GM21367 (cell line): ENCODE measurements at regions not wholly inside any gene's neighbourhood (a gene's known extent, or its start where the extent isn't known, plus 50 kb on each side); places are given as distances from the start of the nearest gene placed in this dataset.

Experiments used
- ATAC-seq: cut with Tn5 transposase; IDR thresholded peaks from one replicate; pipeline ENCODE4 v1.9.1; 2021; ENCODE audit not compliant: unreplicated experiment

DNA sequence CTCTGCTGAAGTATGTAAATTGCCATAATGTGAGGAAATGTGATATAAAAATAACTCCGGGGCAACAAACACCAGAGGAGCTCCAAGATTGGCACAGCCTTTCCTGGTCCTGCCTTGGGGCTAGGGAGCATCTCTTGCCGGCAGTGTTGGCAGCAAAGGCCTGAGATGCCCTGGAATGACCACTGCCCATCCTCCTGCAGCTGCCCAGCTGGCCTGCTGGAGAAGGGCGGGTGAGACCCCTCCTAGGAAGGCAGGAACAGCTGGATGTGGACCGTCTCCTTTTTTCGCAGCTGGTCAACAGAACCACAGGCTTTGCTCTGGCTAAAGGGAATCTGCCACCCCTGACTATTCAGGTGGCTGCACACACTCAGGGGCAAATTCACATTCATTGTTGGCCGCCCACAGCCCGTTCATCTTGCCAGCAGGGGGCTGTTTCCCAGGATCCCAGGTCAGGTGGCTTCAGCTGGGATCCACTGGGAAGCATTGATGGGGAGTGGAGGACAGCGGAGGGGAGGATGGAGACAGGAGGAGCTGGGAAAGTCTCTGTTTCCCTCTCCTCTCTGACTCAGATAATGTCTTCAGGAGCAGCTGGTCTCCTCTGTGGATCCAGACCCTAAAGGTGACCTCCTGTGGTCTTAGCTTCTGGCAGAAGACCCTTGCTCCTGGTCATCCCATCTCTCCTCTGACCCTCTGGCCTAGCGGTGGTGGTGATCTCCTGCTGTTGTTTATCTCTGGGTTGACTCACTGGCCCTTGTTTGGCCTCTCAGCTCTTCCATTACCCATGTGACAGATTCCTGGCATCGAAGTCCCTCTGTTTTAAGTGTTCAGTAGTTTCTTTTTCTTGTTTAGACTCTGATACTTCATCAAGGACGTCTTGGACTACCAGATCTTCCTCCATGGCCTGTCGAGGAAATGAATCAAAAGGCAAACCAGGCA, 336.7 kb downstream of the DHX35 start:
- ATAC-seq, result no peak

- no peak for ATAC-seq
Observed at GRCh38 chr20:39298121-39298520, 336.0 kb downstream of the DHX35 start.

GRCh38 chr20:39295301-39295700, 333.2 kb downstream of the DHX35 start:
- no peak for ATAC-seq

- no peak for ATAC-seq
Observed at GRCh38 chr20:39294137-39294725, 332.1 kb downstream of the DHX35 start.

- no peak for ATAC-seq
Observed at GRCh38 chr20:39292193-39292736, 330.1 kb downstream of the DHX35 start.

DNA sequence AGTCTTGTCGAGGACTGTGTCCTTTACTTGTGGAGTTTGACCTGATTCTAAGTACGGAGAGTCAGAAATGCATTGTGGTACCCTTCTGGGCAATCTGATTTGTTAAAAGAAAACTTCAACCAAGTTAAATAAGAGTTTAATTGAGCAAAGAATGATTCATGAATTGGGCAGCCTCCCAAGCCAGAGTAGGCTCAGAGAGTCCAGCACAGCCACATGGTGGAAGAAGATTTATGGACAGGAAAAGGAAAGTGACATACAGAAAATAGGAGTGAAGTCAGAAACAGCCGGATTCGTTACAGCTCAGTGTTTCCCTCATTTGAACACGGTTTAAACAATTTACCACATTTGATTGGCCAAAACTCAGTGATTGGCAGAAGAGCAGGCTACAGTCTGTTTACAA, 329.2 kb downstream of the DHX35 start:
- ATAC-seq, result no peak

DNA sequence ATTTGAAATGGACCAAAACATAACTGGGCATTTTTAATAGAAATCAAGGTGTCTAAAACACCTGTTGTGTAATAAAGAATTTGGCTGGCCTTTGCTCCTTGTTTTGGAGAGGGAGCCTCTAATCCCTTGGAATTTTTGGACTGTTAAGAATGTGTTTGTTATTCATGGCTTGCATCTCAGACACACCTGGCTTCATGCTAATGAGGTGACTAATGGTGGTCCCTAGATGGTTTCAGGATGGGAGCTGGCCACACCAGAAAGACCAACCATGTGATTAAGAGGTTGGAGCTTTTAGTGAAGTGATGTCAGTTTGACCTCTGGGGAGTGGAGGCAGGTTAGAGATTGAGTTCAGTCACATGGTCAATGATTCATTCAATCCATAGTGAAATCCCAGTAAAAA, 328.4 kb downstream of the DHX35 start:
- ATAC-seq, result no peak

DNA sequence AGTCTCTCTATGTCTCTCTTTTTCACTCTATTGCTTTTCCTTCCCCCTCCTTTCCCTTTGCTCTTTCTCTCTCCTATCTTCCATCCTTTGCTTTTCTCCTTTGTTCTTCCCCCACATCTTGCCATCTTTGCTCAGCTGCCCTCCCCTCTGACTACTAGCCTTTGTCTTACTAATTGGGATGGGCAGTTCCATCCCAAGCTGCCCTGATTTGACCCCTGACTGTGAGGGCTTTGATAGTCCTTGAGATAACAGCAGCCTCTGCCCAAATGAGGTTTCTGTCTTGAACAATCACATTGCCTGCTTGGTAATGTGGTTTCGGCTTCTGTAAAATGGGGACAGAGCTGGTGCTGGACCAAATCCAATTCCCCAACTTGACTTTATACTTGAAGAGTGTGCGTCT, 327.7 kb downstream of the DHX35 start:
- no peak for ATAC-seq

DNA sequence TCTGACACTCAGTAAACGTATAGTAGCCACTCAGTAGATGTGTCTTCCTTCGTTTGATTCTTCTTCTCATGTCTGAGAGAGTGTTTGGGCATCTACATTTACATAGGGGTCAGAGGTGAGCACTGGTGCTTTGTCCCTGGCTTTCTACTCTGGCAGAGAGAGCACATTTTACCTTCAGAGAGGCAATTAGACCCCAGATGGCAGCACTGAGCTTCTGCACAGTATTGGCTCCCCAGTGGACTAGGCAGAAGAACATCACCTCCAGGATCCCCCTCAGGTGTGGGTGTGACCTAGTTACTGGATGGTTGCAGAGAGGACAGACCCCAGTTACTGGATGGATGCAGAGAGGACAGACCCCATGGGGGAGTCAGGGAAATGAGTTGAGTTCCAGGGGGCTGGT, 327.2 kb downstream of the DHX35 start:
- no peak for ATAC-seq

- no peak for ATAC-seq
Observed at GRCh38 chr20:39283464-39283863, 321.3 kb downstream of the DHX35 start.

- no peak for ATAC-seq
Observed at GRCh38 chr20:39282619-39283092, 320.5 kb downstream of the DHX35 start.

DNA sequence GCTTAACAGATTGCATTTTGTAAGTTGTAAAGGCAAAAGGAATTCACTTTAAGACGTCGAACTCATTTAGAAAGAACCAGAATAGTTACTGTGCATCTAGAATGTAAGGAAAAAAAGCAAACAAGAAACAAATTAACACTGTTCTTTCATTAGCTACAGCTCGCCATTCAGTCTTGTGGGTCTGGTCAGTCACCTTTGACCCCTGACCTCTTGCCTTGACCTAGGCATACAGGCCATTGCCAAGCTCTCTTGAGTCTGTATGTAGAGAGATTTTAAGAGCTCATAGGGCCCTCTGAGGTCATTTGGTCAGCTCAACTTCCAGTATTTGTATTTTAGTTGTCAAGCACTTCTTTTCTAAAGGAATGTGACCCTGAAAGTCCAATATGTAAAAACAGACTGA, 318.7 kb downstream of the DHX35 start:
- ATAC-seq, result no peak

- no peak for ATAC-seq
Observed at GRCh38 chr20:39278230-39278788, 316.2 kb downstream of the DHX35 start.

DNA sequence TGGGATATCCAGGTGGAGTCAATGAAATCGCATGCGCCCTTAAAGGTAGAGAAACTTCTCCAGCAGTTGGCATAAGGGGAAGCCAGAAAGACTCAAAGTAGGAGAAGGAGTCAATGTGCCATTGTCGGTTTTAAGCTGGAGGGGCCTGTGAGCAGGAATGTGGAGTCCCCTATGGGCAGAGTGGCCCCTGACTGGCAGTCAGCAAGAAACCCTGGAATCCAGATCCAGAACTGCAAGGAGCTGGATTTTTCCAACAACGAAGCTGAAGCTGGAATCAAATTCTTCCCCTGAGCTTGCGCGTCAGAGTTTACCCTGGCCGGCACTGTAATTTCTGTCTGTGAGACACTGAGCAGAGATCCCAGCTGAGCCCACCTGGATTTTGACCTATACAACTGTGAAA, 315.0 kb downstream of the DHX35 start:
- no peak for ATAC-seq

DNA sequence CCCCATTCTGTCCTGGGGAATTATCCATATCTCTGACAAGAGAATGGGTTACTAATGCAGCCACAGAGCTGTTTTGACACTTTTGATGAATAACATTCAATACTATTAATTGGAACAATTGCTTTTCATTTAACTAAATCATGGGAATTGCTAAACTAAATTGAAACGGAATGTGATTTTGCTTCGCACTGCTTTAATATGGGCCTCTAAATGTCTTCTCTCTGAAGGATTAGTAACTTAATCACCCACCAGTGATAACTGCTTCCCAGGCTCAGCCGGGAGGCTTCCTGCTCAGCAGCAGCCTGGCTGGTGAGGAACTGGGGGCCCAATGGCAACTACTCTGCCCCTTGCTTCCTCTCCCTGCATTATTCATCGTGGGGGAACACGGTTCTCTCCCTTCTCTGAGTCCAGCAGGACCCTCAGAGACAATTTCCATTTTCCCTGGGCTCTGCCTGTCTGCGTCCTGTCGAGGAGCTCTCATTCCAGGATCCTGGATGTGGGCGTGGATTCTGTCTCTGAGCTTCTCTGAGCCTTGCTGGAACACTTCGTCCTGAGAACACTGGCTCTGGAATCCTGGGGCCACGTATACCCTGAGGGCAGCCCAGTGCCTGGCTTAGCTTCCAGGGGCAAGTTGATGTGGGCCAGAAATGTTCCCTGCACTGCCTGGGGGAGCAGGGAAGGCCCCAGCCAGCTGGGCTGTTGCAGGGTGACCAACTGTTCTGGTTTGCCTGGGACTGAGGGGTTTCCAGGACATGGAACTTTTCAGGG, 308.9 kb downstream of the DHX35 start:
- ATAC-seq, result no peak

GRCh38 chr20:39269493-39270217, 307.5 kb downstream of the DHX35 start:
- ATAC-seq, result no peak

DNA sequence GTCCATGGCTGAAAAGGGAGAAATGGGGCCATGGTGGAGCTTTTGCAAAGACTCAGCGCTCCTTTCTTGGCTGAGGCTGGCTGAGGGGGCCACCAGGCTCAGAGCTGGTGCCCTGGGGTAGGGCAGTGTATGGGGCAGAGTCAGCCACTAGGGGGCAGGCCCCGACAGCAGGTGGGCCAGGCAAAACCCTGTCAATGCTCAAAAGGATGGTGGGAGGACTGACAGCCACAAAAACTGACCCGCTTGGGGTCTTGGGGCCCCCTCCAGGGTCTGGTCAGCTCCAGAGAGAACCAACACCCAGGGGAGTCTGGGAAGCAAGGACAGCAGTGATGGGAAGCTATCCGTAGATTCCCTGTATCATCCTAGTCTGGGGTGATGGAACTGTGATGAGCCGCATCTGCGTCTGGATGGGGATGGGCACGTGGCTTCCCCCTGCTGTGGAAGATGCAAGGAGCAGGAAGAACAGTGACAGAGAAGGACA, 306.9 kb downstream of the DHX35 start:
- no peak for ATAC-seq

DNA sequence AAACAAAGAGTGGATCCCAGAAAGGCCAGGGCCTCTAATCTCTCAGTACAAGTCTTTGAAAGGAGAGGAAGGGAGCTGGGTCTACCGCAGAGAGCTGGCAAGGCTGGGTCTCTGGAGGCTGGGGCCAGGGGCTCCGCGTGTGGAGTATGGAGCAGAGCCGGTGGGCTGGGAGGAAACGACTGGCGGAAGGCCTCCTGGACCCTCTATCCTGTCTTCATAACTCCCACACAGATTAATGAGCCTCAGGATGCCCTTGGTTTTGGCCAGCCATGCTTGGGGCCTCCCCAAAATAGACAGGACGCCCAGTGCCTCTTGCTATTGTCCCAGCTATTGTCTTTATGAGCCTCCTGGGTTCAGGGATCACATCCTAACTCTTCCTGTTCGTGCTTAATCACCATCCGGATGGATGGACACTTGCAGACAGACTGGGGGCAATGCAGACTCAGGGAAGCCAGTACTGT, 306.4 kb downstream of the DHX35 start:
- ATAC-seq, result no peak

DNA sequence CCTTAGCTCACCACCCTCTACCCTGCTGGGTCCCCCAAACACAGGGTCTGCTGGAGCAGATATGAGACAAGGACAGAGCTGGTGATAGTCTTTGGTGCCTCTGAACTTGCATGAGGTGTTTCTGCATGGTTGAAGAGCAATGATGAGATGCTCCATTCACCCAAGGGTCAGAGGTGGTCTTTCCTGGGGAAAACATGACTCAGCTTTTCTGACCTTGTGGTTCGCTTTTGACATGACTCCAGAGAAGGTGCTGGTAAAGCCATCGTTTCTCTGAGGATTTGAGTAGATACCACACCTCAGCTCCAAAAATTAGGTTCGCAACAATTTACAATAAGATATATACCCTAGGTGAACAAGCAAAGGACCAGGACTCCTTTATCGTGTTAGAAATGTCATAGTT, 304.8 kb downstream of the DHX35 start:
- ATAC-seq, result no peak

- no peak for ATAC-seq
Observed at GRCh38 chr20:39264506-39265172, 302.5 kb downstream of the DHX35 start.
